GM18858 (cell line): ENCODE measurements at regions not wholly inside any gene's neighbourhood (a gene's known extent, or its start where the extent isn't known, plus 50 kb on each side); places are given as distances from the start of the nearest gene placed in this dataset.
"Not testable (repeated sequence)": the region's sequence is repeated elsewhere in the genome, so short reads cannot be mapped to it uniquely, and the experiment has no call there.

Source experiments
- ATAC-seq: cut with Tn5 transposase; IDR thresholded peaks from one replicate; pipeline ENCODE4 v1.9.1; 2021; ENCODE audit not compliant: unreplicated experiment

GRCh38 chr5:26419987-26420386 is 618.4 kb downstream of the CDH9 start:
- no peak for ATAC-seq

DNA sequence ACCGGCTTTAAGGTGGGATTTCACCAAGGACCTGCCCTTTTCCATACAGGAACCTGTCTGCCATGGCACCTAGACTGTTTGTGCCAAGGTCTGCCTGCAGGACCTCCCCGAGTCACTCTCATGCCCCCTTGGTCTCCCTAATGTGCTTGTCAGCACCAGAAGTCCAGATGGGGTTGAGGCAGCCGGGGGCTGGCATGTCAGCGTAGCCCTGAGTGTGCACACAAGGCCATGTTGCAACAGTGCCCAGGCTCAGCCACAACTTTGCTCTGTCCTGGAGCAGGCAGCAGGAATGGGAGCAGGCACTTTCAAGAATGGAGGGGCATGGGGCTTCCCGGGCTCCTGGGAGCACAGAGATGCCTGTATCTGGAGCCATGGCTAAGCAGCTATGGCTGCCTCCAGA is 621.5 kb downstream of the CDH9 start:
- ATAC-seq, result no peak

DNA sequence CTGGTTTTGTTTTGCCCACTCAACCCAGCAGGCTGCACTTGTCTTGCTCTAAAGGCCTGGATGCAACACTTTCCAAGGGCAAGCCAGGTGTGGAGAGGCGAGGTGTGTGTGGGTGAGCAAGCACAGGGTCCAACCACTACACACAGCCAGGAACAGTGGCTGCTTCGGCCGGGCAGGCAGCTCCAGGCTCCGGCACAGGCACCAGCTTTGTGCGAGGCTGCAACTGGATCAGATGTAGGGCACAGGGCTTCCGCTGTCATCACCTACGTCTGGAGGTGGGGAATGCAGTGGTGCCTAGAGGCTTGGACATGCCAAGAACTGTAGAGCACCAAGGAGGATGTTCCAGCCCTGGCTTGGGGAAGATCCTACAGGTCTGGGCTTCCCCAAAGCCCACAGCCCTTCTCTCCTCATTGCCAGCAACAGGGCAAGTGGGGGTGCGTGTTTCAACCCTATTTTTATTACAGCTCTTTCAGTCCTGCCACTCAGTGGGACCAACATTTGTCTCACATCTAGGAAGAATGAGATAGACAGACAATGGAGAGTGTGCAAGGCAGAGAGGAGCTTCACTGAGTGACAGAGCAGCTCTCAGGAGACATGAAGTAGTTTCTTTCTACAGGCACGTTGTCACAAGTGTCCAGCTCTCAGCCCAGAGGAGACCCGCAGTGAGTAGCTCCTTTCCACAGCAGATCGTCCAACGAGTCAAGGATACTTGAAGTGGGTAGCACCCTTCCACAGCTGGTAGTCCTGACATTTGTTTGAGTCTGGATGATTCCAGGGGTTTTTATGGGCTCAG is 622.2 kb downstream of the CDH9 start:
- ATAC-seq, result no peak

GRCh38 chr5:26390608-26391007 is 647.8 kb downstream of the CDH9 start:
- ATAC-seq, result no peak

DNA sequence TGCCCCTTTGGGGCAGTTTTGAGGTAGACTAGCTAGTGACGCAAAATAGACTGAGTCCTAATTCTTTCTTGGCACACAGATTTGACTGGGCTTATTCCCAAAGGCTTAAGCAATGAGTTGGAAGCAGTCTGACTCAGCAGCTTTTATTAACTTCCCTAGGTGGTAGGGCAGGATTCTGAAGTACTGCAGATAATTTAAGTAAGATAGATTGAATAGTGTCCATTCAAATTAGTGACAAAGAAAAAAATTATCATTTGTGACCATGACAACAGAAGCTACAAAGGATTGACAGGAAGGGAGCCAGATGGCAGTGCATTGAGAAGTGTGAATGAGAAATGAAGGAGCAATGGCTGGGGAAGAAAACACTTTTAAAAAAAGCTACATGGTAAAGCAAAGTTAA is 649.4 kb downstream of the CDH9 start:
- no peak for ATAC-seq

DNA sequence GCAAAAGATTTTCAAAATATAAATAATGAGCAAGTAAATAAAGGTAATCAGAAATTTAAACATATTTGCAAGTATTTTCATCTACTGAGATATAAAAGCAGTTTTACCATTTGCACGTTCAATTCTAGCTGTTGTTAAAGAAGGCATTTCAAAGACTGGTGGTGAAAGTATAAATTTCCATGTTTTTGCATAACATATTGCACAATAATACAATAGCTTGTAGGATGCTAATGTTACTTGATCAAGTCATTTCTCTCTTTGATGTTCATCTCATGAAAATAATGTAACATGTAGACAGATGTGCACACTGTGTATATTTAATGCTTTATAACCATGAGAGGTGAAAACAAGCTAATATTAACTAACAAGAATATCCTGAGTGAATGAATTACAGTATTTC is 651.9 kb downstream of the CDH9 start:
- no peak for ATAC-seq

DNA sequence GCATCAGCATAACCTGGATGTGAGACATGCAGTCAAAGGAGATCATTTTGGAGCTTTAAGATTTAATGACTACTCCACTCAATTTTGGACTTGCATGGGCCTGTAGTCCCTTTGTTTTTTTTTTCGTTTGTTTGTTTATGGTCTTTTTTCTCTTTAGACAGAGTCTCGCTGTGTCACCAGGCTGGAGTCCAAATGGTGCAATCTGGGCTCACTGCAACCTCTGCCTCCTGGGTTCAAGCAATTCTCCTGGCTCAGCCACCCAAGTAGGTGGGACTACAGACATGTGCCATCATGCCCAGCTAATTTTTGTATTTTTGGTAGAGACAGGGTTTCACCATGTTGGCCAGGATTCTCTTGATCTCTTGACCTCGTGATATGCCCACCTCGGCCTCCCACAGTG is 673.8 kb downstream of the CDH9 start:
- not testable (repeated sequence) for ATAC-seq

- no peak for ATAC-seq
Measured at GRCh38 chr5:26343801-26344325, 694.5 kb downstream of the CDH9 start.

GRCh38 chr5:26339576-26339975 is 698.8 kb downstream of the CDH9 start:
- ATAC-seq, result no peak

GRCh38 chr5:26329562-26330189 is 708.7 kb downstream of the CDH9 start:
- ATAC-seq, result no peak

DNA sequence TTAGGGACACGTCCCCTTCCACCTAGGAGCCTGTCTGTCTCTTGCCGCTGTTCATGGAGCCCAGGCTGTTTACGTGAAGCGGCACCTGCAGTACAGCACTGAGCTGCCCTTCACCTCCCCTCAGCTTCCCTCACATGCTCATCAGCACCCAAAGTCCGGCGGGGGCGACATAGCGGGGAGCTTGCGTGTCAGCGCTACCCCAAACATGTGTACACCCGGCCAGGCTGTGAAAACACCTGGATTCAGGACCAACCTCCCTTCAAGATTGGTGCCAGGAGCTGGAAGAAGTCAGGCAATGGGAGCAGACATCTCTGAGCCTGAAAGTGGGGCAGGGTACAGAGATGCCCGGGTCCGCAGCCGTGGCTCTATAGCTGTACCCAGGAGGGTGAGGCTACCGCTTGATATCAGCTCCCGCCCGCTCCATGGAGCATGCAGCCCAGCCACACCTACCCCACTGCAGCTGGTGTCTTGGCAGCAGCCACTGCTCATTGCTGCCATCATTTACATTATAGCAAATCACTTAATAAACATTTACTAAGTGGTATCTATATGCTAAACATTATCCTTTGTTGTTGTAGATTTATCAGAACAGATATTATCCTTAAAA is 712.1 kb downstream of the CDH9 start:
- ATAC-seq, result no peak

GRCh38 chr5:26325432-26325831 is 713.0 kb downstream of the CDH9 start:
- not testable (repeated sequence) for ATAC-seq

DNA sequence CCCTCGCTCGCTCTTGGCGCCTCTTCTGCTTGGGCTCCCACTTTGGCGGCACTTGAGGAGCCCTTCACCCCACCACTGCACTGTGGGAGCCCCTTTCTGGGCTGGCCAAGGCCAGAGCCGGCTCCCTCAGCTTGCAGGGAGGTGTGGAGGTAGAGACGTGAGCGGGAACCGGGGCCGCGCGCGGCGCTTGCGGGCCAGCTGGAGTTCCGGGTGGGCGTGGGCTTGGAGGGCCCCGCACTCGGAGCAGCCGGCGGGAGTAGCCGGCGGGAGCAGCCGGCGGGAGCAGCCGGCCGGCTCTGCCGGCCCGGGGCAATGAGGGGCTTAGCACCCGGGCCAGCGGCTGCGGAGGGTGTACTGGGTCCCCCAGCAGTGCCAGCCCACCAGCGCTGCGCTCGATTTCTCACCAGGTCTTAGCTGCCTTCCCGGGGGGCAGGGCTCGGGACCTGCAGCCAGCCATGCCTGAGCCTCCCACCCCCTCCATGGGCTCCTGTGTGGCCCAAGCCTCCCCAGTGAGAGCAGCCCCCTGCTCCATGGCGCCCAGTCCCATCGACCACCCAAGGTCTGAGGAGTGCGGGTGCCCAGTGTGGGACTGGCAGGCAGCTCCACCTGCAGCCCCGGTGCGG is 714.0 kb downstream of the CDH9 start:
- ATAC-seq, result not testable (repeated sequence)

- no peak for ATAC-seq
Measured at GRCh38 chr5:26323794-26324193, 714.6 kb downstream of the CDH9 start.

DNA sequence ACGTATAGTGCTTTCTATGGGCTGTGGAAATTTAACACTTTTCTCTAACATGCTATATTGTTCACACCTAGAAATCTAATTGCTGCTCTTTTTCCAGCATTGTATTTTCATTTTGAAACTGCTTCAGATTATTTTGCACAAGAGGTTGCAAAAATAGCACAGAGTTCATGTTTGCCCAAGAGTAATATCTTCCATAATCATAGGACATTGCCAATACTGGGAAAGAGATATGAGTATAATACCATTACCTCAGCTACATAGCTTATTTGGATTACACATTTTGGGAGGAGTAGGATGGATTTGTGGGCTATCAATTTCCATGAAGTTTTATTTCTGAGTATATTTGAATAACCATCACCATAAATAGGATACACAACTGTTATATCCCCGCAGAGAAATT is 717.1 kb downstream of the CDH9 start:
- no peak for ATAC-seq

DNA sequence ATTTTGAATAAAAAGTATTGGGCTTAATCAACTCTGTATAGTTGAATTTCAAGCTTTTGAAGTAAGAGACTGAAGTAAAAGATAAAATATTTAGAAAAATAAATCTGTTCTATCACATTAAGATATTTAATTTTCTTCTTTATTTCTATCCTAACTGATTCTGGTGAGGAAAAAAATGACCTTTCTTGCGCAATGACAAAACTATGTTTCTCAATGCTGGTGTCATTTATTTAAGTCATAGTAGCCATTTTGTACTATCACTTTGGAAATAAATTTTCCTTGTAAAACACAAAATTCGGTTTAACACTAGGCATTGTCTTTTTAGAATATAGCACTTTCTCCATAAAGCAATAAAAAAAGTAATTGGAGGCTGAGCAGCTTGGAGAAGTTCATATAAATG is 728.0 kb downstream of the CDH9 start:
- ATAC-seq, result no peak

GRCh38 chr5:26295541-26295940 is 742.8 kb downstream of the CDH9 start:
- ATAC-seq, result no peak

- no peak for ATAC-seq
Measured at GRCh38 chr5:26282190-26282589, 756.2 kb downstream of the CDH9 start.

- ATAC-seq, result no peak
Measured at GRCh38 chr5:26278078-26278477, 760.3 kb downstream of the CDH9 start.

DNA sequence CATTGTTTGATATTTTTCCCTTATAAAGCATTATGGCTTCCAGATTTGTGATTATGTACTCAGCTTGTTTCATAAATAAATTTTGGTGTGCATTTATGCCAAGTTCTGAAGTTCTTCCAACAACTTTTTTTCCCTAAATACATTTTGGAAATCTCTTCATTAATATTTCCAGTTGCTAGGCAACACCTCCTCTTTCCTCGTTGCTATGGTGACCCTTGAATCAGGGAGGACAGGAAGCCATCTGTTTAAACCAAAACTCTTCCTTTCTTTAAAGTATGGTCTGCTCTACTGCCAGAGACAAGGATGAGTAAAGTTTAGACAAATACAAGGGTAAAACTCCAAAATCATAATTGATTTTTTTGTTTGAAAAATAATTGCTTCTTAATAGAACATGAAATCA is 779.3 kb downstream of the CDH9 start:
- no peak for ATAC-seq

GRCh38 chr5:26245321-26245720 is 793.1 kb downstream of the CDH9 start:
- no peak for ATAC-seq

DNA sequence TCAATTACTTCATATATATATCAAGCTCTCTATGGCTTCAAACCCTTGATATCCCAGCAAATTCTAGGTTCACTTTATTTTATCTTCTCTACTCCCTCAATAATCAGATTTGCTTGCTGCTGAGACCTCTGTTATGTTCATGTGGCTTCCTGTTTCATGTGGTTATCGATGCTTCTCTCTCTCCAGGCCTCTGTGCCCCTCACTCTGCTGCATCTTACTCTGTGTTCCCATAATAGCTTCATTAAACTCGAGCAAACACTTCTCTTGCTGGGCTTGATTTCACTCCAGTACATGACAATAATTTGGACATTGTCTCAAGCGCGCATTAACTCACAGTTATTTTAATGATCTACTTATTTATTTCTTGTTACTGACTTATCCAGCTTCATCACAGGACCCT is 798.8 kb downstream of the CDH9 start:
- no peak for ATAC-seq
